ENCODE measurements at regions not wholly inside any gene's neighbourhood (a gene's known extent, or its start where the extent isn't known, plus 50 kb on each side); places are given as distances from the start of the nearest gene placed in this dataset.
"Not testable (repeated sequence)": the region's sequence is repeated elsewhere in the genome, so short reads cannot be mapped to it uniquely, and the experiment has no call there.

- Histone ChIP-seq H3K4me3 (no peak overlapping the region), H3K27me3 (peaks cover 0 to 25% (median 0%) of the 10 kb centered on the region in 4 donors), H3K9me3 (no peaks in the 10 kb centered on the region), H3K36me3 (no peaks in the 10 kb centered on the region), H3K4me1 (no peaks in the 10 kb centered on the region), H3K27ac (replicated peaks in 1 of 4) (no peak overlapping the region)
- TF ChIP-seq POLR2AphosphoS5 (IDR thresholded peaks at IDR 0.05) (no peak), EP300 (IDR thresholded peaks at IDR 0.05) (no peak), CTCF (IDR thresholded peaks at IDR 0.05) (no peak), POLR2A (IDR thresholded peaks at IDR 0.05; ENCODE audit: low read depth) (no peak)
- WGBS: 74% methylated on average over 4 of the region's 4 CpGs
- DNase-seq (ENCODE audit: extremely low spot score): no peak
- intact Hi-C loops (cut with DNase I): no loop called here
These were observed 322.8 kb downstream of the LNPK start for GRCh38 chr2:175679231-175679630.

GRCh38 chr2:175677880-175678279 lies 324.2 kb downstream of the LNPK start:
- Histone ChIP-seq H3K36me3 (no peaks in the 10 kb centered on the region), H3K4me3 (no peak overlapping the region), H3K9me3 (peaks cover 0 to 9% (median 3%) of the 10 kb centered on the region in 4 donors), H3K4me1 (no peaks in the 10 kb centered on the region), H3K27me3 (peaks cover 0 to 11% (median 0%) of the 10 kb centered on the region in 4 donors), H3K27ac (replicated peaks in 1 of 4) (no peak overlapping the region)
- intact Hi-C loops (cut with DNase I): no loop called here
- DNase-seq (ENCODE audit: extremely low spot score): no peak
- no peak for TF ChIP-seq POLR2AphosphoS5 (IDR thresholded peaks at IDR 0.05)
- TF ChIP-seq POLR2A (IDR thresholded peaks at IDR 0.05; ENCODE audit: low read depth): no peak
- no peak for TF ChIP-seq EP300 (IDR thresholded peaks at IDR 0.05)
- no peak for TF ChIP-seq CTCF (IDR thresholded peaks at IDR 0.05)
- 82% methylated on average over 2 of the region's 2 CpGs for WGBS

- Histone ChIP-seq H3K9me3 (peaks cover 0 to 9% (median 4%) of the 10 kb centered on the region in 4 donors), H3K4me1 (no peaks in the 10 kb centered on the region), H3K4me3 (no peak overlapping the region), H3K36me3 (no peaks in the 10 kb centered on the region), H3K27ac (replicated peaks in 1 of 4) (no peak overlapping the region), H3K27me3 (peaks cover 0 to 3% (median 0%) of the 10 kb centered on the region in 4 donors)
- no peak for DNase-seq (ENCODE audit: extremely low spot score)
- intact Hi-C loops (cut with DNase I): no loop called here
- TF ChIP-seq CTCF (IDR thresholded peaks at IDR 0.05) (no peak), POLR2AphosphoS5 (IDR thresholded peaks at IDR 0.05) (no peak), EP300 (IDR thresholded peaks at IDR 0.05) (no peak), POLR2A (IDR thresholded peaks at IDR 0.05; ENCODE audit: low read depth) (no peak)
- WGBS: 83% methylated on average over 3 of the region's 3 CpGs
These were observed 325.3 kb downstream of the LNPK start for GRCh38 chr2:175676813-175677212.

- intact Hi-C loops (cut with DNase I); H3K36me3 ChIP-seq; H3K27ac ChIP-seq (replicated peaks in 1 of 4); H3K4me1 ChIP-seq; H3K4me3 ChIP-seq; DNase-seq (ENCODE audit: extremely low spot score): not testable (repeated sequence)
- peaks cover 0 to 14% (median 4%) of the 10 kb centered on the region in 4 donors for H3K9me3 ChIP-seq
- WGBS: 41% methylated on average over 4 of the region's 7 CpGs
- H3K27me3 ChIP-seq: peaks cover 0 to 30% (median 0%) of the 10 kb centered on the region in 4 donors
These were observed 333.3 kb downstream of the LNPK start for GRCh38 chr2:175668804-175669203.

- WGBS: 83% methylated on average over 1 of the region's 1 CpG
- Histone ChIP-seq H3K4me3 (no peak overlapping the region), H3K9me3 (no peaks in the 10 kb centered on the region), H3K27ac (replicated peaks in 1 of 4) (no peak overlapping the region), H3K4me1 (no peaks in the 10 kb centered on the region), H3K27me3 (peaks cover 0 to 14% (median 0%) of the 10 kb centered on the region in 4 donors), H3K36me3 (no peaks in the 10 kb centered on the region)
- TF ChIP-seq CTCF (IDR thresholded peaks at IDR 0.05) (no peak), POLR2A (IDR thresholded peaks at IDR 0.05; ENCODE audit: low read depth) (no peak), EP300 (IDR thresholded peaks at IDR 0.05) (no peak), POLR2AphosphoS5 (IDR thresholded peaks at IDR 0.05) (no peak)
- intact Hi-C loops (cut with DNase I): no loop called here
- no peak for DNase-seq (ENCODE audit: extremely low spot score)
These were observed 339.7 kb downstream of the LNPK start for GRCh38 chr2:175662335-175662734.

Data from esophagus muscularis mucosa (tissue), 4 donors.